Neural progenitor cell (in vitro differentiated cells): ENCODE measurements at regions not wholly inside any gene's neighbourhood (a gene's known extent, or its start where the extent isn't known, plus 50 kb on each side); places are given as distances from the start of the nearest gene placed in this dataset.

ENCODE experiments used
- CTCF ChIP-seq: fragments of 200-600 bp; sonication (generic); IDR thresholded peaks from 2 replicates; pipeline ENCODE4 v1.5.1; 2017; ENCODE audit warnings: antibody characterized with exemption, mild to moderate bottlenecking
- EZH2 ChIP-seq: fragments of 200-600 bp; sonication (generic); IDR thresholded peaks from 2 replicates; pipeline ENCODE4 v1.6.1; 2017; ENCODE audit warnings: antibody characterized with exemption, mild to moderate bottlenecking, moderate library complexity

GRCh38 chr9:115952430-115953292 is 200.9 kb upstream of the PAPPA start:
- TF ChIP-seq CTCF, result no peak
- TF ChIP-seq EZH2, result no peak
